Mucosa of descending colon (tissue), 3 donors: ENCODE measurements at regions not wholly inside any gene's neighbourhood (a gene's known extent, or its start where the extent isn't known, plus 50 kb on each side); places are given as distances from the start of the nearest gene placed in this dataset.

Source experiments
- ATAC-seq: fragments of 200-7000 bp; cut with Tn5 transposase; one replicate; pipeline ENCODE4 v1.9.1; 2020; ENCODE audit warnings: mild to moderate bottlenecking, moderate library complexity
- DNase-seq, 3 donors: peaks; one replicate each; pipeline ENCODE4 v3.0.0-alpha.2; 2020
- H3K36me3 ChIP-seq: fragments of 200-600 bp; one replicate; pipeline ENCODE4 v1.8.0; 2021; ENCODE audit warnings: low read depth, mild to moderate bottlenecking
- H3K4me1 ChIP-seq: fragments of 200-600 bp; one replicate; pipeline ENCODE4 v1.8.0; 2021; ENCODE audit warnings: low read depth, mild to moderate bottlenecking
- H3K4me3 ChIP-seq: fragments of 200-600 bp; one replicate; pipeline ENCODE4 v1.8.0; 2021; ENCODE audit warnings: mild to moderate bottlenecking
- H3K9me3 ChIP-seq: fragments of 200-600 bp; one replicate; pipeline ENCODE4 v1.8.0; 2021; ENCODE audit warnings: mild to moderate bottlenecking
- CTCF ChIP-seq: fragments of 200-600 bp; IDR thresholded peaks from one replicate; pipeline ENCODE4 v1.8.0; 2022; ENCODE audit warnings: antibody characterized with exemption, mild to moderate bottlenecking
- intact Hi-C, 2 donors: fragments of 100-400 bp; cut with DNase I in 1 of 2; cut with micrococcal nuclease in 1 of 2; formaldehyde crosslinking; loops; one replicate each; pipeline versions ENCODE4 v1.11.0 to v1.11.1; 2022; cut with DNase I, micrococcal nuclease
- donor health status: DM: no; HTN: no; CAD: no; lungs with moderate emphysema.
- donor health status: DM: no; HTN: no; CAD: no.
- donor health status: DM: no; HTN: yes; CAD: no.

- intact Hi-C loops: no loop called here
- no peak for ATAC-seq
Measured at GRCh38 chr12:89047856-89048418, 304.4 kb downstream of the DUSP6 start.

DNA sequence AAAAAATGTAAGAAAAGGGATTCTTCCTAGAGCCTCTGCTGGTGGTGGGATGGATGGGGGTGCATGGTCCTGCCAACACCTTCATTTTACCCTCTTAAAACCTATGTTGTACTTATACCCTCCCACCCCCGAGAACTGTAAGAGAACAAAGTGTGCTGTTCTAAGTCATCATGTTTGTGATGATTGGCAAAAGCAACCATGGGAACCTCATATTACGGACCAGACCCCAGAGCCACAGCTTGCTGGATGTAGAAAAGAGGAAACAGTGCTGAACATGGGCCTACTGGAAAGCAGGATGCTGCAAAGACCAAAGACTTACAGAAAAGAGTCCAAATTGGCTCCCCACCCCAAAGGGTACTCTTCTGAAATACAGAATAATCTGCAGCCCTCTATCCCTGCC is 311.2 kb downstream of the DUSP6 start:
- ATAC-seq: no peak

More at GRCh38 chr12:89047856-89048418, 304.4 kb downstream of the DUSP6 start:
- Histone ChIP-seq H3K4me3 (no peak overlapping the region), H3K36me3 (no peaks in the 10 kb centered on the region), H3K4me1 (no peaks in the 10 kb centered on the region), H3K9me3 (no peaks in the 10 kb centered on the region)
- no peak for TF ChIP-seq CTCF
- DNase-seq: no peak

DNA sequence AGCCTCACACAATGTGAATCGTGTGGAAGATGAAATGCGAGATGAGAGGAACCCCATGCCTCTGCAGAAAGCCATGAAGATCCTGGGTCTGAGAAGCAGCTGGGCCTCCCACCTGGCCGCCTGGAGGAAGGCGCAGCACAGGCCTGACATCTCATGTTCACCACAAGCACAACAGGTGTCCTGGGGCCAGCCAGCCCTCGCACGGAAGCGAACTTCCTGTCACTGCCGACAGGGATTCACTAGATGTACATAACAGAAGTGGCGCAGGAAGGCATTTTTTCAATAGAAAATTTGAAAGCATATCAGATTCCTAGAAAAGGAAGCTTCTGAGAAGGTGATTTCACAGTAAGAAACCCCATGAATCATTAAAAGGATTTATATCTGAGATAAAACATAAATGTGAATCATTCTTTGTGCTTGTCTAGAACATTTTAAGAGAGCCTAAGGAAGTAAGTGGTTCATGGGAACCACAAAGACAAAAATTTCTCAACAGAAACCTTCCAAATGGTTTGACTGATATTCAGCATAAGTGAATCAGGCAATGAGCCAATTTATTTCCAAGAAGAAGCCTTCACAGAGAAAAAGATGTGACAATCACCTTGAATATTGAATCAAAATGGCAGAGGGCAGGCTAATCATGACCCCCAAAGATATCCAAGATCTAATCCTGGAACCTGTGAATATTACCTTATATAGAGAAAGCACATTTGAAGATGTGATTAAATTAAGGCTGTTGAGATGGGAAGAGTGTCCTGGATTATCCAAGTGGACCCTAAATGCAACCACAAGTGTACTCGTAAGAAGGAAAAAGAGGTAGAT is 311.9 kb downstream of the DUSP6 start:
- no peaks in the 10 kb centered on the region for H3K4me1 ChIP-seq
- H3K9me3 ChIP-seq: no peaks in the 10 kb centered on the region
- DNase-seq: peak; percentile 36 to 71 (median 59)
- no peak overlapping the region for H3K4me3 ChIP-seq
- no peaks in the 10 kb centered on the region for H3K36me3 ChIP-seq
- intact Hi-C loops: no loop called here
- no peak for TF ChIP-seq CTCF
- peak; percentile 74 for ATAC-seq

More for the DNA sequence above, 311.2 kb downstream of the DUSP6 start:
- DNase-seq: no peak
- H3K4me3 ChIP-seq: no peak overlapping the region
- H3K9me3 ChIP-seq: no peaks in the 10 kb centered on the region
- TF ChIP-seq CTCF: no peak
- H3K4me1 ChIP-seq: no peaks in the 10 kb centered on the region
- H3K36me3 ChIP-seq: no peaks in the 10 kb centered on the region
- intact Hi-C loops: no loop called here

- Histone ChIP-seq H3K9me3 (no peaks in the 10 kb centered on the region), H3K36me3 (no peaks in the 10 kb centered on the region), H3K4me3 (no peak overlapping the region), H3K4me1 (no peaks in the 10 kb centered on the region)
- no peak for TF ChIP-seq CTCF
- intact Hi-C loops: no loop called here
- DNase-seq: no peak
- ATAC-seq: no peak
Measured at GRCh38 chr12:89038831-89039512, 313.3 kb downstream of the DUSP6 start.

- ATAC-seq (no peak), DNase-seq (no peak)
- no peaks in the 10 kb centered on the region for H3K4me1 ChIP-seq
- intact Hi-C loops: no loop called here
- TF ChIP-seq CTCF: no peak
- H3K4me3 ChIP-seq: no peak overlapping the region
- H3K9me3 ChIP-seq: no peaks in the 10 kb centered on the region
- H3K36me3 ChIP-seq: no peaks in the 10 kb centered on the region
Measured at GRCh38 chr12:89033062-89033461, 319.2 kb downstream of the DUSP6 start.
